HG02678 (cell line): ENCODE measurements at regions not wholly inside any gene's neighbourhood (a gene's known extent, or its start where the extent isn't known, plus 50 kb on each side); places are given as distances from the start of the nearest gene placed in this dataset.
"Not testable (repeated sequence)": the region's sequence is repeated elsewhere in the genome, so short reads cannot be mapped to it uniquely, and the experiment has no call there.

Source experiments
- ATAC-seq: cut with Tn5 transposase; IDR thresholded peaks from one replicate; pipeline ENCODE4 v1.9.1; 2021; ENCODE audit warnings: mild to moderate bottlenecking, moderate library complexity; ENCODE audit not compliant: unreplicated experiment

DNA sequence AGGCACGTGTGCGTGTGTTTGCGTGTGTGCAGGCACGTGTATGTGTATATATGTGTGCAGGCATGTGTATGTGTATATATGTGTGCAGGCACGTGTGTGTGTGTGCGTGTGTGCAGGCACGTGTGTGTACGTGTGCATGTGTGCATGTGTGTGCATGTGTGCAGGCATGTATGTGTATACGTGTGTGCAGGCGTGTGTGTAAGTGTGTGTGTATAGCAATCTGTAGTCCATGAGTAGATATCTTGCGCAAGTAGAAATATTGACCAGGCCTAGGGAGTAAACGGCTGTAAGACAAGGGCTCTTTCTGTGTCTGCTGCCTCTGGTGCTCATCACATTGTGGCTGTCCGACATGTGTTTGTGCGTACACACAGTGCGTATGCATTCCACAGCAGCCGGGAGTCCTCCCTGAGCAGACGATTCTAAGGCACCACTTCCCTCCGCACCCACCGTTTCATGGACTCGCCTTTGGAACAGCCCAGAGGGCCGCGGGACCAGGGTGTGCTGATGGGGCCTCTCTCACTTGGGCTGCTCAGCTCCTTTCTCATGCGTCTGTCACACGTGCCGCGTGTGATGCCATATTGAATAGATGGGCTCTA is 167.6 kb downstream of the ERMARD start:
- ATAC-seq = no peak

DNA sequence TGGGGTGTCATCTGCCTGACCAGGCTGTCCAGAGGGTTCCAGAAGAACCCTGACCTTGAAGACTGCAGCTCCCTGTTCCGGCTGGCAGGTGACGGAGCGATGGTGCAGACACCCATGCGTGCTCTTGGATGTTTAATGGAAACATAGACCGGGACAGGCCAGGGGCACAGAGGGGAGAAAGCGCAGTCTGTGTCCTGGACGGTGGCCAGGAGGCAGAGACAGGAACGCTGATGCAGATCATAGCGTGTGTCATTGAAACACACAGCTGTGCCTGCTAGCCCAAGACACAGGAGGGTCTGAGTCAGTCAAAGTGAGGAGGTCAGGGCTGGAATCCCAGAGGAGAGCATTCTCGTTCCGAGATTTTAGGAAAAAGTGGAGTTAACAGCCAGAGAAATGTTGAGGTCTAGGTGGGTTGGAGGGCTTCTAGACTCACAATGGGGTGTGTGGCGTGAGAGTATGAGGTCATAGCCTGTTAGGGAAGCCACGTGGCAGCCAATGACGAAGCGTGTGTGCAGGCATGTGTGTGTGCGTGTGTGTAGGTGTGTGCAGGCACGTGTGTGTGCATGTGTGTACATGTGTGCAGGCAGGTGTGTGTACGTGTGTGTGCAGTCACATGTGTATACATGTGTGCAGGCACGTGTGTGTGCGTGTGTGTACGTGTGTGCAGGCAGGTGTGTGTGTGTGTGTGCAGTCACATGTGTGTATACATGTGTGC is 167.0 kb downstream of the ERMARD start:
- no peak for ATAC-seq

DNA sequence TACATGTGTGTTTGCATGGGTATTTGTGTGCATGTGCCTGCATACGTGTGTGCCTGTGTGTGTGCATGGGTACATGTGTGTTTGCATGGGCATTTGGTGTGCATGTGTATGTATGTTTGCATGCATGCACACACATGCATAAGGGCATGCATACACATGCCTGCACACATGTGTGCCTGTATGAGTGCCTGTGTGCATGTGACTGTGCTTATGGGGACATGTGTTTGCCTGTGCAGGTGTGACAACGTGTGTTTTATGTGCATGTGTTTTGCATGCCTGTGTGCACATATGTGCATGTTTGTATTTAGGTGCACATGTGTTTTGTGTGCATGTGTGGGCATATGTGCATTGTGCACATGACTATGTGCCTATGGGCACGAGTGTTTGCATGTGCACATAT is 165.7 kb downstream of the ERMARD start:
- ATAC-seq = no peak

DNA sequence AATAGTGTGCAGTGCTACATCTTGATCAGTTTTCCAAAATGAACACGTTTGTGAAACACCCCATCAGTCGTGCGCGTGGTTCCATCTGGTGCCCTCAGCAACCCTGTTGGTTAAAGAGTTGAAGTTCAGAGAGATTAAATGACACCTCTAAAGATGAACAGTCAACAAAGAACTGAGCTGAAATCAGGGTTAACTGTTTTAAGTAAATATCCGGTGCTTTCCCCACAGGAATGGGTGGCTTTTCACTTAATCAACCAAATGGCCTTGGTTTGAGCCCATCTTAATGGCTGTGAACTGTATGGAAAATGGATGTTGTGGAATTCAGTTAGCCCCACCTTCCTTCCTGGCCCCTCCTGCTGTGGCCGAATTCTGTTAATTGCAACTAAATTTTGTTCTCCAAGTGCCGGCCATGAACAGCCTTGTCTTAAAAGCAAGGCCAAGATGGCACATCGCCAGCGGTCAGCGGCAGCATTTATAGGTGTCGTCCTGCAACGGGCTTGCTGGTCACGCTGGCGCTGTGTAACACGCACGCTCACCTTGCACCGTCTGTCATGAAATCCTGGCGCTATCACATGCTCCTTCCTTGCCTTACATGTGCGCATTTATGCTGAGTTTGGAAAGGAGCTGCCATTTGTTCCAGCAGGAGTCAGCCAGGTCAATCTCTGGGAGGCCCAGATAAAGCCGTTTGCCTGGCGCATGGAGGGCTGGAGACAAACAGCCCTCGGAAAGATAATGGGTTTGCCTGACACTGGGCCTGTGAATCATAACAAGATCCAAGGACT is 164.5 kb downstream of the ERMARD start:
- no peak for ATAC-seq

- ATAC-seq = not testable (repeated sequence)
Measured at GRCh38 chr6:169913745-169914144, 162.3 kb downstream of the ERMARD start.

DNA sequence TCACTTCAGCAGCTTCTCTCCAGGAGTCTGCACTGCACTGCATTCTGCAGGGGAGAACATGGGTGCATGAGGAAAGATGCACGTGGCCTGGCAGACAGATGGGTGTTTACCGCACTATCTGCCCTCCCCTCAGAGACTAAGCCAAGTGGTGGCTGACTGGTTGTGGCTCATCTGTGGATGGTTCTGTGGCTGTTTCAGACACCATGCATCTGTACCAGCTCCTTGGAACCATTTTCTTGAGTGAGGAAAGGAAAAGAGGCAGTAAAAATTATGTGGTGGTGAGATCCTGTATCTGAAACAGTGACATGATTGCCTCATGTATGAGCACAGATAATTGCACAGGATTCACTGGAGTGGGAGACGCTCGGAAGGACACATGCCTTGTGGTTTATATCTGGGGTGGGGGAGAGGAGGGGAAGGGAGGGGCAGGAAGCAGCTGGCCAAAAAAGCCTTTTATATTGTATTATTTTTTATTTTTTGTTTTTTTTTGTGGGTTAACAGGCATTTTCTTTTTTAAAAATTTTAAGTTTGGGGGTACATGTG is 161.7 kb downstream of the ERMARD start:
- ATAC-seq = no peak

GRCh38 chr6:169912266-169913095 is 161.1 kb downstream of the ERMARD start:
- ATAC-seq = no peak

DNA sequence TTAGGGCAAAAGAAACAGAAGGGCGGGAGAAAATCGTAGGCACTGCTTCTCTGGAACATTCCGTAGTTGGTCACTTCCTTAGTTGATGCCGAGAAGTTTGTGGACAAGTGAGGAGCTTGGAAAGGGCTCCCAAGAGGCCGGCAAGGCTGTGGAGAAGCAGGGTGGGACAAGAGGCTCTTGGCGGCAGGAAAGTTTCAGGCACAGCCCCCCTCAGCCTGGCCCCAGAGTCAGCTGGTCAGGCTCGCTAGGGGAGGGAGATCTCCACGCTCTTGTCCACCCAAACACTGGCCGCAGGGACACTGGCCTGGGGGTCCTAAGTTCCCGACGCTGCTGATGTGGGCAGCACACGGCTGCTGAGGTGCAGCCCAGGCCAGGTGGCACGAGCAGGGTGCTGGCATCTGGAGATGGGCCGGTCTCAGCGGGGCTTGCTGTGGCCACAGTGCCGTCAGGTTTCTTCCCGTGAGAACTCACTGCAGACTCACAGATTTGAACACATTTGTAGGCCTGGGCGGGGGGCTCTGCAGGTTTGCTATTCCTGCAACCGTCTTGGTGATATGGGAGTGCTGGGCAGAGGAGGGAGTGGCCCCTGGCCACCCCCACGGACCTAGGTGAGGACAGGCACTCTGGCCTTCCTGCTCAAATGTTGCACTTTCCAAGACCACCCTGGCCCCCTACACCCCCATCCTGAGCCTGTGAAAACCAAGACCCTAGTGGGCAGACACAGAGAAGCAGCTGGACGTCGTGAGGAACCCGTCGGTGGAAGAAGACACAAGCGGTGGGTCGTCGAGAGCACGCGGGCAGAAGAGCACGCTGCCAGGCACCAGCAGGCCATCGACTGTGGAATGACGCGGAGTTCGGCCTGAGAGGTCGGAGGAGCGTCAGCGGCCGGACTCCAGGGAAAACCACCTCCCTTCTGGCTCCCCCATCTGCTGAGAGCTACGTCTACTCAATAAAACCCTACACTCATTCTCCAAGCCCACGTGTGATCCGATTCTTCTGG is 160.1 kb downstream of the ERMARD start:
- ATAC-seq = no peak

- ATAC-seq = no peak
Measured at GRCh38 chr6:169909113-169909512, 157.7 kb downstream of the ERMARD start.

- ATAC-seq = no peak
Measured at GRCh38 chr6:169908403-169908933, 157.0 kb downstream of the ERMARD start.

GRCh38 chr6:169907419-169908115 is 156.1 kb downstream of the ERMARD start:
- ATAC-seq = no peak

- ATAC-seq = no peak
Measured at GRCh38 chr6:169906688-169907418, 155.4 kb downstream of the ERMARD start.

GRCh38 chr6:169906004-169906687 is 154.7 kb downstream of the ERMARD start:
- no peak for ATAC-seq

DNA sequence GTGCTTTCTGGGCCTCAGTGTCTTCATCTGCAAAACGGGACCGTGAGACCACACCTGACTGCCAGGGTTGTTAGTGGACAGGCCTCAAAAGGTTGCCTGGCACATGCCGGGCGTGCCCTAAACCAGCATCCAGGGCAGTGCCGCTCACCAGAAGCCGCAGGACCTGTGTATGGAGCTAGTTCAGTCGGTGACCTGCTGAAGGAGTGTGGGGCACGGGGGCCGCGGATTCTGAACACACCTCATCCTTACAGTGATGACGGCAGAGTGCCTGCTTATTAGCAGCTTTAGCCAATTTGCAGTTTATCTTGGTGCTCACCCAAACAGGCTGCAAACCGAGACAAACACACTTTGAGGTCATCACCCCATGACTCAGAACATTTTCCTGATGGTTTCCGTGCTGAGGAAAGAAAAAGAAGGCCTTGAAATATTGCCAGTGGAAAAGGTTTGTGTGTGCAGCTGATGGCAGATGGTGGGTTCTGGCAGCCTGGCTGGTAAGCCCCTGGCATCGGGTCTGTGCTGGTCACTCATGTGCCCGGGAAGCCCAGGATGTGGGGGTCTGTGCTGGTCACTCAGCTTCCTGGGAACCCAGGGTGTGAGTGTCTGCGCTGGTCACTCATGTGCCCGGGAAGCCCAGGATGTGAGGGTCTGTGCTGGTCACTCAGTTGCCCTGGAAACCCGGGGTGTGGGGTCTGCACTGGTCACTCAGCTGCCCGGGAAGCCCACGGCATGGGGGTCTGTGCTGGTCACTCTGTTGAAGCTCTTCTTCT is 153.8 kb downstream of the ERMARD start:
- ATAC-seq = no peak

- no peak for ATAC-seq
Measured at GRCh38 chr6:169904051-169904922, 152.9 kb downstream of the ERMARD start.

DNA sequence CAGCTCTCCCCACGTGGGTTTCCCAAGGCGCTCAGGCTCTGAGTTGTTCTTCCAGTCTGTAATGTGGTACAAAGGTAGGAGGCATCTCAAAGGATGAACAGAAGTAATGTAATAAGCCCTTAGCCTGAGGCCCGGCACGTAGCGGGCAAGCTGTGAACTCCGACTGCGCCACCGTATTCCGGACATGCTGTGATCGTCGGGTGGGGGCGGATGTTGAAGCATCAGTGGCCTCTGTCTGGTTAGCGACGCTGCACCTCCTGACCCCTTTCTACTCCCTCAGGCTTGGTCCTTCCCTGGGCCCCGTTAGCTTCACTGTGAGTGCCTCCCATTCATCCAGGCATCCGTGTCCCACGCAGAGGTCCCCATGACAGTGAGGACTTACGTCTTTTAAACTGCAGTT is 151.7 kb downstream of the ERMARD start:
- ATAC-seq = no peak
